Activated CD4-positive, alpha-beta T cell treated with anti-CD3 and anti-CD28 coated beads, Interleukin-2, amount 50 U/mL, for 4 hours (primary cell): ENCODE measurements at regions not wholly inside any gene's neighbourhood (a gene's known extent, or its start where the extent isn't known, plus 50 kb on each side); places are given as distances from the start of the nearest gene placed in this dataset.
"Not testable (repeated sequence)": the region's sequence is repeated elsewhere in the genome, so short reads cannot be mapped to it uniquely, and the experiment has no call there.

Experiments
- DNase-seq, 2 experiments: peaks; one replicate each; pipeline ENCODE4 v3.0.0-alpha.2; 2020

GRCh38 chr6:9365378-9365777 is 930.0 kb upstream of the SLC35B3 start:
- no peak for DNase-seq

- no peak for DNase-seq
Measured at GRCh38 chr6:9361749-9362148, 926.4 kb upstream of the SLC35B3 start.

DNA sequence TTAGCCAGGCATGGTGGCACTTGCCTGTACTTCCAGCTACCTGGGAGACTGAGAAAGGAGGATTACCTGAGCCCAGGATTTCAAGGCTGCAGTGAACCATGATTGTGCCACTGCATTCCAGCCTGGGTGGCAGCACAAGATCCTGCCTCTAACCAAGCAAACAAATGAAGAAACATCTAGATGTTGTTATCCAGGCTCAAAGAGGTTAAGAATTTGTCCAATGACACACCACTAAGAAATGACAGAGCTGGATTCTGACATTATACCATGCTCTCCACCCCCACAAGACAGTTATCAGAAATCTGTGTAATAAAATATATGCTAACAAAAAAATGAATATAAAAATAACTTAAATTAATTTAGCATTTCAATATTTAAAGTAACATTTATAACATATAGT is 925.5 kb upstream of the SLC35B3 start:
- no peak for DNase-seq

DNA sequence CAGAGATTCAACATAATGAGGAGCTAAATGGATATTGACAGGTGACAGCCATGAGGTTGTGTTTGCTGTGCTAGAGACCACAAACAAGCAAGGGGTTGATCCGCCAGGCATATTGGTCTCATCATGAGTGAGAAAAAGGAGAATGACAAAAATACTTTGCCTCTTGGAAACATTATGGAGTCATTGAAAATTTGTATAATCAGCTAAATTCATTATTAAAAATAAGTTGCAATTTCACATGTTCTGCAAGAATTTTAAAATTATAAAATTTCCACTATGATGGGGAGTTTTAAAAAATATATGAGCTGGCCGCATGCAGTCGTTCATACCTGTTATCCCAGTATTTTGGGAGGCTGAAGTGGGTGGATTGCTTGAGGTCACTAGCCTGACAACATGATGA is 912.3 kb upstream of the SLC35B3 start:
- no peak for DNase-seq

DNA sequence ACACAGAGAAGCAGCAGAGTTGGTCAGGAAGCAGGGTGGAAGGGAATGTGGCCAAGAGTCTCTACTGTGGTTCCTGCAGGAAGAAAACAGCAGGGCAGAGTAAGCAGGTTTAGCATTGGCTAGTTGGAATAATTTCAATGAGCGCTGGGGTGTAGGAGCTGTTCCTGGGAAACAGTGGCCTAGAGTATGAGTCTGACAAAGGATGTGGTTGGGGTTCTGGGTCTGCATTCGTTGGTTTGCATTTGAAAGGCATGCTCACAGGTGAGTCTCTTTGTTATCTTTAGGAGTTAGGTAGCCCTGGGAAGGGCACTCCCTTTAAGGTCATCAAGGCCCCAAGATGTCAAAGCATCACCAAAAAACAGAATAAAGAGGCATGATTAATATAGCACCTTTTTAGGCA is 911.6 kb upstream of the SLC35B3 start:
- DNase-seq = no peak

GRCh38 chr6:9335431-9335830 is 900.1 kb upstream of the SLC35B3 start:
- no peak for DNase-seq

DNA sequence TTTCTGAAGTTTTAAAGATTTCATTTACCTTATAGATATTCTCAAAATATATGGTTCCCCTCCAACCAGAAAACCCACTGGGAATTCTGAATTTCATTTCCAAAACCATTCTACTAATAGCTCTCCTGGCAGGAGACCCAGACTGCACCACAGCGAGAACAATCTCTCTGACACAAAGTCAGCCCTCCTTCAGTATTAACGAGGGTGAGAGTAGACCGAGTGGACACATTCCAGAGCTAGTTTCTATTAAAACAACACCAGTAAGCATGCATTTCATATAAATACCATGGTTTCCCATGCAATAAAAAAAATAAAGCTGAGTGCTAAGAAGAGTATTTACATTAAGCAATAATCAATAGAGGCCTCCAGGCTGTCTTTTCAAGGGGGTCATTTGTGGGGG is 899.6 kb upstream of the SLC35B3 start:
- no peak for DNase-seq

GRCh38 chr6:9332241-9332780 is 897.0 kb upstream of the SLC35B3 start:
- no peak for DNase-seq

DNA sequence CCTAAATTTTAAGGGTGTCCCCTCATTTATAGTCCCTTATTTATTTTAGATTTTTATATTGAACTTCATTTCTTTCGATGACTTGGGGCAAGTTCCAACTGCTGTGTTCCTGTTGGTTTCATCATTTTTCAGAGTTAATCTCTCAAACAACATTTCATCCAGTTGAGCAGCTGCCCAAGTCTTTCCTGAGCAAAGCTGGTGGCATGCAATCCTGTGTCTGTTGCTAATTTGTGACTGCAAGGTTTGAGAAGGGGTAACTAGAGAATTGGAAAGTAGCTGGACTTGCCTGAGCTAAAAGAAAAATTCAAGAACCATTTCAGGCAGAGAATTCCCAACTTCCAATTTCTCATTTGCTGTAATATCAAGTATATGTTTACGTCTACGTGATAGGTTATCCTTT is 881.5 kb upstream of the SLC35B3 start:
- DNase-seq = no peak

GRCh38 chr6:9315966-9316650 is 880.8 kb upstream of the SLC35B3 start:
- no peak for DNase-seq

DNA sequence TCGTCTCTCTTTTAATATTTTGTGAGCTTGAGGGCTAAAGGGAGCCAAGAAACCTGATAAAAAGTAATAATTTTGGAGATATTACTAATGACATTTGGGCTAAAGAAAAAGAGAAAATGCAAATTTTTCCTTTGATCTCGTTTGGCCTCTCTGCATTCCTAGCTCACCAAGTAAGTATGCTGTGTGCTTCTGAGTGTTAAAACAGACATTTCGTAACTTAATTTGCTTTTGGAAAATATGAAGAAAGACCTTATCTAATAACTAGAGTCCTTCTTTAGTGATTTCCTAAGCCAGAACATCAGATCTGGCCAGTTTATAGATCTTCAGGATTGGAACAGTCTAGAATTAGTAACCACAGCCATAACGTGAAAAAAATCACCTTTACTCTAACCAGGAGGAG is 872.9 kb upstream of the SLC35B3 start:
- no peak for DNase-seq

DNA sequence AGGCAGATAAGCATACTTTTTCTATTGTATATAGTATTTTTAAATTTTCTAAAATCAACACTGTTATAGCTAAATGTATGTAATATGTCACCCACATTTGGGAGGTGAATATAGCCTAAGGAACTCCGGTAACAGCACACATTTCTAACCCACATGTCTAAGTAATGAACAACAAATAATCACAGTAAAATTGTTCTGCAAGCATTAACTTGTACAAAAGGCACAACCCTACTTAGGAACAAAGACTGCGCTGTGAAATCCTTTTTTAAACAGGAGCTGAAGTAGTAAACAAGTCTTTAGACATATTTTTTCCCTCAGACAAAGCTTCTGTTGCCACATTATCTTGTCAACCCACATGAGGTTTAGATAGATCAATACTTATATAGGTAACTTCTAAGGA is 872.4 kb upstream of the SLC35B3 start:
- no peak for DNase-seq

GRCh38 chr6:9307187-9307586 is 871.8 kb upstream of the SLC35B3 start:
- no peak for DNase-seq

GRCh38 chr6:9295644-9296043 is 860.3 kb upstream of the SLC35B3 start:
- DNase-seq = no peak

GRCh38 chr6:9292975-9293374 is 857.6 kb upstream of the SLC35B3 start:
- no peak for DNase-seq

DNA sequence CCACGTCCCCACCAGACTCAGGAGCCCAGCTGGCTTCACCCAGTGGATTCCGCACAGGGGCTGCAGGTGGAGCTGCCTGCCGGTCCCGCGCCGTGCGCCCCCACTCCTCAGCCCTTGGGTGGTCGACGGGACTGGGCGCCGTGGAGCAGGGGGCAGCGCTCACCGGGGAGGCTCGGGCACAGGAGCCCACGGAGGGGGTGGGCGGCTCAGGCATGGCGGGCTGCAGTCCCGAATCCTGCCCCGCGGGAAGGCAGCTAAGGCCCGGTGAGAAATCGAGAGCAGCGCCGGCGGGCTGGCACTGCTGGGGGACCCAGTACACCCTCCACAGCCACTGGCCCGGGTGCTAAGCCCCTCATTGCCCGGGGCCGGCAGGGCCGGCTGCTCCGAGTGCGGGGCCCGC is 855.0 kb upstream of the SLC35B3 start:
- not testable (repeated sequence) for DNase-seq

DNA sequence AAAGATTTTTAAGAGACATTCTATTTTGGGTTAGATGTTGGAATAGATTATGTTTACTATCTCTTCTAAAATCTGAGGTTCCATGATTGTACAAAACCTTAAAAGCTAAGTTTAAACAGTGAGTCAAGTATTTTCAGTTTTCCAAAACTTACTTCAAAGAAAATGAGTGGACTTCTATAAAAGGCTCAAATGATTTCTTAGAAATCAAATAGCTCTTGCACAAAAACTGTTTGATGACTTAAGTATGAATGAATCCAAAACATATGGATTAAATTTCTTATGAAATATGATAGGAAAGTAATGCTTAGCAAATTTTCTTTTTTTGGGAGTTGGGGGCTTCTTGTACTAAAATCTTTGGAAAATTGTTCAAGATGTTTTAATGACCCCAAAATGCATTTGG is 837.3 kb upstream of the SLC35B3 start:
- DNase-seq = no peak

- DNase-seq = no peak
Measured at GRCh38 chr6:9266741-9267140, 831.4 kb upstream of the SLC35B3 start.

GRCh38 chr6:9257215-9257614 is 821.9 kb upstream of the SLC35B3 start:
- DNase-seq = no peak

DNA sequence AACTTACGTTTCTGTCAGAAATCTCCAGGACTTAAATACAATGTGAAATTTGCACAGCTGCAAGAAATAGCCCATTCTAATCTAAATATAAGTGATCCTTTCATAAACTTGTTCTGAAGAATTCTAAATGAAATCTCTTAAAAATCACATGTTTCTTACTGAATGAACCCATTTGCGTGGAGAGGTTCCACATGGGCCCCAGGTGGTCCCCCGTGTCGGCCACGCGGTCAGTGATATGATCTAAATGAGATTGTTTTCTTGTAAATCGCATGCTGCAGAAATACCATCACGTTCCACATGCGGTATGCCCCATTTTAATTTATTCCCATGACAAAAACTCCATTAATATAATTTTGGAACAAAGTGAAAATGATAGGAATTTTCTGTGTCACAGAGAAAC is 818.9 kb upstream of the SLC35B3 start:
- DNase-seq = no peak

GRCh38 chr6:9252799-9253198 is 817.5 kb upstream of the SLC35B3 start:
- DNase-seq = no peak

DNA sequence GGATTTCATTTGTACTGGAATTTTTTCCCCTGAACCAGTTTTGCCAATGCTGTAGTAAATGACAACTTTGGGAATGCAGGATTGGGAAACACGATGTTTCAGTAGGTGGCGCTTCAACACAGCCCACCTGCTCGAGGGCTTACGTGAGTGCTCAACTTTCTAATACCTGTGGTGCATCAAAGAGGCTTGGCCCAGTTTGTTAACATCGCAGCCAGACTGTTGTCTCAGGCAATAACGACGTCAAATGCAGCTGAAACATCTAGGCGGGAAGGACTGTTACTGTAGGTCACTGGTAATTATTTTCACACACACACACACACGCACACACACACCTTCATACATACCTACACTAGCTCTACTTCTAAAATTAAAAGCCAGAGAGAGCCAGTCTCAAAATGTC is 815.5 kb upstream of the SLC35B3 start:
- DNase-seq = no peak

DNA sequence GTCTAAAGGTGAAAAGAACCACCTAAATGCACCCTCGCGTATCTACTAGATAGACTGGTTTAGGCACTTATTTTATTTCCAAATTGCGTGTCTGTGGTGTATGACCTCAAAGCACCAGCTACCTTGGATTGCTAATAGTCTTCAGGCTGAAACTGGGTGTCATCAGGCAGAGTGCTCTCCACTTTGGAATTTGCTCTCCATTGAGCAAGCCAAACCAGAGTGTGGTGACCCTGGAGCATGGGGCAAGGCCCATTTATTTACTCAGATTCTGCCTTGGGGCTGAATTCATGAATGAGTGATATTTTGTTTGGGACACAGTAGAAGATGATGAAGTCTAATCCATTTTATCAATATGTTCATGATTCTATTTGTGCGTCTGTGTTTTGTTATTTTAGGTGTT is 812.8 kb upstream of the SLC35B3 start:
- no peak for DNase-seq

GRCh38 chr6:9240861-9241260 is 805.5 kb upstream of the SLC35B3 start:
- DNase-seq = no peak

DNA sequence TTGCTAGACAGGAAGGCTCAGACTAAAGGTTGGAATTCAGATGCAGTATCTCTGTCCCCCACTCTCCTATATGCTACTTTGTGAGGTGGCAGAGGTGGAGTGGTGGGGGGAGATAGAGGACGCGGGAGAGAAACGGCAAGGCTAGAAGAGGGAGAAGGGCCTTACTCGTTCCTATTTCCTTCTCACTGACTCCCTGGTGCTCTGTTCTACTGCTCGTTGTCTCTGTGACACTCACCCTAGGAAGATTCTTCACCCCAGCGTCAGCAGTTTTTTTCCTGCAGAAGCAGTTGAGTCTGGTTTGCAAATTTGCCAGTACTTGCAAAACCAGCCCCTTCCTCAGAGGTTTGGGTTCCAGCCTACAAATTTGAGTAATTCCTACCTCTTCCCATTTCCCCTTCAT is 801.1 kb upstream of the SLC35B3 start:
- no peak for DNase-seq
